ENCODE measurements at regions not wholly inside any gene's neighbourhood (a gene's known extent, or its start where the extent isn't known, plus 50 kb on each side); places are given as distances from the start of the nearest gene placed in this dataset.

DNA sequence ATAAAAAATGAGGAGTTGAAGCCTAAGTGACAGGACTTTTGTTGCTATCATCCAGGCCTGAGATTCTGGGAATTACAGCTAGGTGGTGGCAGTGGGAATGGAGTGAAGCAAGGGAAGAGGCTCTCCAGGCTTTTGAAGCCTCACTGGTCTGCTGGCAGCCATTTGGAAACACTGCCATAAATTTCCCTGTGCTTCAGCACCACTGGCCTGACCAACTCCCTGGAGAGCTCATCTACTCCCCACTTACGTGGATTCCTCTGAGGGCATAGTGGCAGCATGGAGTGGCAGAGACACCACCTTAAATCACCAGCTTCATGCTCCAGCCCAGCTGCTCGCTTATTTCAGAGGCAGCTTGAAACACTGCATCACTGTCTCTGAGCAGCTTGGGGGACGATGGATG is 518.2 kb downstream of the TLR4 start:
- TF ChIP-seq, protein P1, sequence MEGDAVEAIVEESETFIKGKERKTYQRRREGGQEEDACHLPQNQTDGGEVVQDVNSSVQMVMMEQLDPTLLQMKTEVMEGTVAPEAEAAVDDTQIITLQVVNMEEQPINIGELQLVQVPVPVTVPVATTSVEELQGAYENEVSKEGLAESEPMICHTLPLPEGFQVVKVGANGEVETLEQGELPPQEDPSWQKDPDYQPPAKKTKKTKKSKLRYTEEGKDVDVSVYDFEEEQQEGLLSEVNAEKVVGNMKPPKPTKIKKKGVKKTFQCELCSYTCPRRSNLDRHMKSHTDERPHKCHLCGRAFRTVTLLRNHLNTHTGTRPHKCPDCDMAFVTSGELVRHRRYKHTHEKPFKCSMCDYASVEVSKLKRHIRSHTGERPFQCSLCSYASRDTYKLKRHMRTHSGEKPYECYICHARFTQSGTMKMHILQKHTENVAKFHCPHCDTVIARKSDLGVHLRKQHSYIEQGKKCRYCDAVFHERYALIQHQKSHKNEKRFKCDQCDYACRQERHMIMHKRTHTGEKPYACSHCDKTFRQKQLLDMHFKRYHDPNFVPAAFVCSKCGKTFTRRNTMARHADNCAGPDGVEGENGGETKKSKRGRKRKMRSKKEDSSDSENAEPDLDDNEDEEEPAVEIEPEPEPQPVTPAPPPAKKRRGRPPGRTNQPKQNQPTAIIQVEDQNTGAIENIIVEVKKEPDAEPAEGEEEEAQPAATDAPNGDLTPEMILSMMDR (IDR thresholded peaks at IDR 0.05), result no peak
- TF ChIP-seq POLR2AphosphoS5 (IDR thresholded peaks at IDR 0.05; ENCODE audit: low read depth, low read length) (no peak), TCF7L2 (IDR thresholded peaks at IDR 0.05; ENCODE audit: low read depth, low read length) (no peak)
- TF ChIP-seq, protein P2, sequence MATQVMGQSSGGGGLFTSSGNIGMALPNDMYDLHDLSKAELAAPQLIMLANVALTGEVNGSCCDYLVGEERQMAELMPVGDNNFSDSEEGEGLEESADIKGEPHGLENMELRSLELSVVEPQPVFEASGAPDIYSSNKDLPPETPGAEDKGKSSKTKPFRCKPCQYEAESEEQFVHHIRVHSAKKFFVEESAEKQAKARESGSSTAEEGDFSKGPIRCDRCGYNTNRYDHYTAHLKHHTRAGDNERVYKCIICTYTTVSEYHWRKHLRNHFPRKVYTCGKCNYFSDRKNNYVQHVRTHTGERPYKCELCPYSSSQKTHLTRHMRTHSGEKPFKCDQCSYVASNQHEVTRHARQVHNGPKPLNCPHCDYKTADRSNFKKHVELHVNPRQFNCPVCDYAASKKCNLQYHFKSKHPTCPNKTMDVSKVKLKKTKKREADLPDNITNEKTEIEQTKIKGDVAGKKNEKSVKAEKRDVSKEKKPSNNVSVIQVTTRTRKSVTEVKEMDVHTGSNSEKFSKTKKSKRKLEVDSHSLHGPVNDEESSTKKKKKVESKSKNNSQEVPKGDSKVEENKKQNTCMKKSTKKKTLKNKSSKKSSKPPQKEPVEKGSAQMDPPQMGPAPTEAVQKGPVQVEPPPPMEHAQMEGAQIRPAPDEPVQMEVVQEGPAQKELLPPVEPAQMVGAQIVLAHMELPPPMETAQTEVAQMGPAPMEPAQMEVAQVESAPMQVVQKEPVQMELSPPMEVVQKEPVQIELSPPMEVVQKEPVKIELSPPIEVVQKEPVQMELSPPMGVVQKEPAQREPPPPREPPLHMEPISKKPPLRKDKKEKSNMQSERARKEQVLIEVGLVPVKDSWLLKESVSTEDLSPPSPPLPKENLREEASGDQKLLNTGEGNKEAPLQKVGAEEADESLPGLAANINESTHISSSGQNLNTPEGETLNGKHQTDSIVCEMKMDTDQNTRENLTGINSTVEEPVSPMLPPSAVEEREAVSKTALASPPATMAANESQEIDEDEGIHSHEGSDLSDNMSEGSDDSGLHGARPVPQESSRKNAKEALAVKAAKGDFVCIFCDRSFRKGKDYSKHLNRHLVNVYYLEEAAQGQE (IDR thresholded peaks at IDR 0.05; ENCODE audit: insufficient read depth in 1 of 2, low read depth in 2 of 2, low read length in 1 of 2), result no peak

All from Panc1 (cell line).